Neural progenitor cell (in vitro differentiated cells): ENCODE measurements at regions not wholly inside any gene's neighbourhood (a gene's known extent, or its start where the extent isn't known, plus 50 kb on each side); places are given as distances from the start of the nearest gene placed in this dataset.

ENCODE experiments used
- DNase-seq: peaks from one replicate; pipeline ENCODE4 v3.0.0-alpha.2; 2016; ENCODE audit warnings: low spot score
- H2AFZ ChIP-seq: fragments of 200-600 bp; sonication (generic); replicated peaks from 2 replicates; pipeline ENCODE4 v1.6.1; 2016; ENCODE audit warnings: antibody characterized with exemption
- H3F3A ChIP-seq: fragments of 200-600 bp; sonication (generic); 2 replicates; pipeline ENCODE4 v1.6.1; 2016; ENCODE audit warnings: antibody characterized with exemption, low read depth
- H3K27ac ChIP-seq: fragments of 200-600 bp; sonication (generic); 2 replicates; pipeline ENCODE4 v1.5.1; 2016; ENCODE audit warnings: mild to moderate bottlenecking
- H3K27me3 ChIP-seq: fragments of 200-600 bp; sonication (generic); 2 replicates; pipeline ENCODE4 v1.6.1; 2016; ENCODE audit warnings: mild to moderate bottlenecking, moderate library complexity
- H3K36me3 ChIP-seq: fragments of 200-600 bp; sonication (generic); 2 replicates; pipeline ENCODE4 v1.5.1; 2016
- H3K4me1 ChIP-seq: fragments of 200-600 bp; sonication (generic); 2 replicates; pipeline ENCODE4 v1.6.1; 2016; ENCODE audit warnings: mixed run types
- H3K4me2 ChIP-seq: fragments of 200-600 bp; sonication (generic); 2 replicates; pipeline ENCODE4 v1.6.1; 2016
- H3K4me3 ChIP-seq: fragments of 200-600 bp; sonication (generic); 2 replicates; pipeline ENCODE4 v1.5.1; 2016
- H3K79me2 ChIP-seq: fragments of 200-600 bp; sonication (generic); 2 replicates; pipeline ENCODE4 v1.6.1; 2016; ENCODE audit warnings: low read depth
- H3K9ac ChIP-seq: fragments of 200-600 bp; sonication (generic); 2 replicates; pipeline ENCODE4 v1.6.1; 2016
- H3K9me3 ChIP-seq: fragments of 200-600 bp; sonication (generic); 2 replicates; pipeline ENCODE4 v1.5.1; 2016; ENCODE audit warnings: low read depth
- H4K20me1 ChIP-seq: fragments of 200-600 bp; sonication (generic); 2 replicates; pipeline ENCODE4 v1.6.1; 2016; ENCODE audit warnings: low read depth
- H3K27ac Mint-ChIP-seq: 3 replicates; pipeline ENCODE4 v1.8.0; 2021; ENCODE audit warnings: mixed read lengths
- H3K27me3 Mint-ChIP-seq: 2 replicates; pipeline ENCODE4 v1.8.0; 2022; ENCODE audit warnings: low read depth, mild to moderate bottlenecking, inconsistent platforms, moderate library complexity, mixed read lengths; ENCODE audit not compliant: insufficient read depth
- H3K36me3 Mint-ChIP-seq: 3 replicates; pipeline ENCODE4 v1.8.0; 2021; ENCODE audit warnings: mixed read lengths
- H3K4me1 Mint-ChIP-seq: 3 replicates; pipeline ENCODE4 v1.8.0; 2021; ENCODE audit warnings: mixed read lengths
- H3K4me3 Mint-ChIP-seq: 3 replicates; pipeline ENCODE4 v1.8.0; 2021; ENCODE audit warnings: mild to moderate bottlenecking, moderate library complexity, mixed read lengths
- H3K9me3 Mint-ChIP-seq: 3 replicates; pipeline ENCODE4 v1.8.0; 2020; ENCODE audit warnings: mixed read lengths
- EZH2 ChIP-seq: fragments of 200-600 bp; sonication (generic); IDR thresholded peaks from 2 replicates; pipeline ENCODE4 v1.6.1; 2017; ENCODE audit warnings: antibody characterized with exemption, mild to moderate bottlenecking, moderate library complexity
- EZH2phosphoT487 ChIP-seq: fragments of 200-600 bp; sonication (generic); IDR thresholded peaks from 2 replicates; pipeline ENCODE4 v1.6.1; 2017; ENCODE audit warnings: antibody characterized with exemption
- TF ChIP-seq, protein P1 (sequence below): fragments of 200-600 bp; sonication (generic); IDR thresholded peaks from 2 replicates; pipeline ENCODE4 v1.5.1; 2017; ENCODE audit warnings: antibody characterized with exemption, mild to moderate bottlenecking

DNA sequence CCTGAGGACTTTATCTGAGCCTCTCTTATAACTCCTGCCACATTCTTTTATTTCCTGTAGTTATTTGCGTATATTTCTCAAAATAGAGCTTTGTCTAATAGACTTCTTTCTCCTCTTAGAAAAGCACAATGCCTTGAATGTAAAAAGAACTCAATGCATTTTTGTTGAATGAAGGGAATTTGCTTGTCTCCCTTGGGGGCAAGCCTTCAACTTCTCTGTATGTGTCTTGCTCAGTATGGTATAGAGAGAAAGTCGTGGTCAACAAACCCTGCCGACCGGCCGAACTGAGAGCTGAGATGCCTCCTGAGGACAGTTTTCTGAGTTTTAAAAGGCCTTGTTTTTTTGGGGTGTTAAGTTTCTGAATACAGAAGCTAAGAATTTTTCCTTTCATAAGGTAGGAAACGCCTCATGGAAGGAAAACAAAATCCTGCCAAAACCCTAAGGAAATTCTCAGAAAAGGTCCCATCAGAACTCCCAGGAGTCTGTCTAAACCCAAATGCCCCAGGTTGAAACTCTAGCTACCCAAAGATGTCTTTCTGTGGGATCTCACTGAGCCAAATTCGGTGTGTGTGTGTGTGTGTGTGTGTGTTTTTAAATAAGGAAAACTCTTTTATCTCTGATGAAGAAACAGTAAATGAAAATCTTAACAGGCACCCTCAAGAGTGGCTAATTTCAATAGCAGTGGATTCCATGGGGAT is 136.6 kb downstream of the C12orf75 start:
- no peak overlapping the region for H3K9ac ChIP-seq
- H3K4me1 Mint-ChIP-seq = peaks cover 22% of the 10 kb centered on the region
- peaks cover 11% of the 10 kb centered on the region for H3K4me1 ChIP-seq
- H3K4me3 ChIP-seq = no peak overlapping the region
- H3K27ac ChIP-seq = no peak overlapping the region
- H3F3A ChIP-seq = peaks cover 12% of the 10 kb centered on the region
- no peaks in the 10 kb centered on the region for H3K9me3 Mint-ChIP-seq
- peak; percentile 7 for DNase-seq
- H3K27me3 ChIP-seq = no peaks in the 10 kb centered on the region
- no peak overlapping the region for H3K4me3 Mint-ChIP-seq
- peaks cover 2% of the 10 kb centered on the region for H3K27me3 Mint-ChIP-seq
- peak overlapping the region; percentile 32 for H2AFZ ChIP-seq
- H3K36me3 ChIP-seq = no peaks in the 10 kb centered on the region
- H3K36me3 Mint-ChIP-seq = no peaks in the 10 kb centered on the region
- H4K20me1 ChIP-seq = no peaks in the 10 kb centered on the region
- H3K27ac Mint-ChIP-seq = no peak overlapping the region
- TF ChIP-seq EZH2phosphoT487 (no peak), EZH2 (no peak)
- TF ChIP-seq, protein P1, sequence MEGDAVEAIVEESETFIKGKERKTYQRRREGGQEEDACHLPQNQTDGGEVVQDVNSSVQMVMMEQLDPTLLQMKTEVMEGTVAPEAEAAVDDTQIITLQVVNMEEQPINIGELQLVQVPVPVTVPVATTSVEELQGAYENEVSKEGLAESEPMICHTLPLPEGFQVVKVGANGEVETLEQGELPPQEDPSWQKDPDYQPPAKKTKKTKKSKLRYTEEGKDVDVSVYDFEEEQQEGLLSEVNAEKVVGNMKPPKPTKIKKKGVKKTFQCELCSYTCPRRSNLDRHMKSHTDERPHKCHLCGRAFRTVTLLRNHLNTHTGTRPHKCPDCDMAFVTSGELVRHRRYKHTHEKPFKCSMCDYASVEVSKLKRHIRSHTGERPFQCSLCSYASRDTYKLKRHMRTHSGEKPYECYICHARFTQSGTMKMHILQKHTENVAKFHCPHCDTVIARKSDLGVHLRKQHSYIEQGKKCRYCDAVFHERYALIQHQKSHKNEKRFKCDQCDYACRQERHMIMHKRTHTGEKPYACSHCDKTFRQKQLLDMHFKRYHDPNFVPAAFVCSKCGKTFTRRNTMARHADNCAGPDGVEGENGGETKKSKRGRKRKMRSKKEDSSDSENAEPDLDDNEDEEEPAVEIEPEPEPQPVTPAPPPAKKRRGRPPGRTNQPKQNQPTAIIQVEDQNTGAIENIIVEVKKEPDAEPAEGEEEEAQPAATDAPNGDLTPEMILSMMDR = no peak
- H3K79me2 ChIP-seq = no peaks in the 10 kb centered on the region
- H3K4me2 ChIP-seq = no peak overlapping the region
- no peaks in the 10 kb centered on the region for H3K9me3 ChIP-seq

DNA sequence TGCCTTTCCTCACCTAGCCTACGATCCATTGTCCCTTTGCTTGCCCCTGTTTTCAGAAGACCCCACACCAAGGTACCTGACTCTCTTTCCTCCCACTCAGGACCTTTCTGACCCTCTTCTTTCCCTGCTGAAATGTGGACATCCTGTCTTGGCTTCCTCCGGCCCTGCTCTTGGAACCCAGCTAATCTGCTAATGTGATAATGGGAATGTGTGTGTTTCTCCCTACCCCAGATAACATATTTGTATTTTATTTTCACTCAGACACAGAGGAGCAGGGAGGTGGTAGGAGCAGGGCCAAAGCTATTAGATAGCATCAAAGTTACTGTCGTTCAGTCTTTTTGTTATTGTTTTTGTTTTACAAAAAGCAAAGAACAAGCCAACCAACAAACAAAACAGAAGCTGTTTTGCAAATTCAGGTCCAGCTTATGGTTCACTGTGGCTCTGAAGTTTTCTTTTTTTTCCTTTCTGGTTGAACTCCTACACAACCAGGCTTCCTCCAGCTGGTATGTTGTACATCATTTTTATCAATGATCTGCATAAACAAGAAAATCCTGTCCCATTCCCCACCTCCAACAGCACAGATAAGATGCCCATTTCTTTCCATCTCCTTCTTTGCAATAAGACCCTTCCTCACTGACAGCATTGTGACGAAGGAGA is 137.3 kb downstream of the C12orf75 start:
- H3K27ac ChIP-seq = no peak overlapping the region
- no peaks in the 10 kb centered on the region for H3K36me3 ChIP-seq
- no peak overlapping the region for H3K4me3 Mint-ChIP-seq
- no peaks in the 10 kb centered on the region for H3K9me3 ChIP-seq
- H3K9ac ChIP-seq = no peak overlapping the region
- H3K4me1 Mint-ChIP-seq = peaks cover 22% of the 10 kb centered on the region
- H3K27me3 ChIP-seq = no peaks in the 10 kb centered on the region
- no peaks in the 10 kb centered on the region for H4K20me1 ChIP-seq
- peaks cover 12% of the 10 kb centered on the region for H3F3A ChIP-seq
- no peak overlapping the region for H2AFZ ChIP-seq
- H3K4me1 ChIP-seq = peaks cover 11% of the 10 kb centered on the region
- H3K4me3 ChIP-seq = no peak overlapping the region
- no peaks in the 10 kb centered on the region for H3K36me3 Mint-ChIP-seq
- no peaks in the 10 kb centered on the region for H3K9me3 Mint-ChIP-seq
- no peak for TF ChIP-seq EZH2phosphoT487
- TF ChIP-seq, protein P1 = no peak
- no peak for TF ChIP-seq EZH2
- no peaks in the 10 kb centered on the region for H3K27me3 Mint-ChIP-seq
- no peaks in the 10 kb centered on the region for H3K79me2 ChIP-seq
- DNase-seq = no peak
- no peak overlapping the region for H3K27ac Mint-ChIP-seq
- H3K4me2 ChIP-seq = no peak overlapping the region

DNA sequence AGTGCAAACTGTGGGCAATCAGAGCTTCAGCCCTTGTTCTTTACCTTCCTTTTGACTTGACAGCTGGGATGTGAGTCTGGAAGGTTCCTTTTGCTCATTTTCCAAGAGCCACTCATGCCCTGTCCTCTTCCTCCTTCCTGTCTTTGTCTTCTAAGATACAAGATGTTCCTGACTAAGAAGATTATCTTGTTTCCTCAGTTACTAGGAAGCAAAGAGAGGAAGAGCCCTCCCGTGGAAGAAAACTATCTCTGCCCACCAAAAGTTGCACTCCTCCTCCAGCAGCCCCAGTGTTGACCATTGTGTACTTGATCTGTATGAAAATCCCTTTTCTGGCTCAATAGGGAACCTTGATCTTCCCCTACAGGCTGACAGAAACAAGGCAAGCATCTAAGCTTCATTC is 138.0 kb downstream of the C12orf75 start:
- Histone ChIP-seq H3K9me3 (no peaks in the 10 kb centered on the region), H3K36me3 (no peaks in the 10 kb centered on the region), H3K4me2 (no peak overlapping the region), H4K20me1 (no peaks in the 10 kb centered on the region), H3K79me2 (no peaks in the 10 kb centered on the region), H3K27me3 (no peaks in the 10 kb centered on the region), H3K4me1 (peaks cover 11% of the 10 kb centered on the region), H3K9ac (no peak overlapping the region), H3K4me3 (no peak overlapping the region), H3K27ac (no peak overlapping the region), H3F3A (peaks cover 12% of the 10 kb centered on the region), H2AFZ (no peak overlapping the region)
- H3K27ac Mint-ChIP-seq = no peak overlapping the region
- H3K27me3 Mint-ChIP-seq = peaks cover 2% of the 10 kb centered on the region
- no peak for TF ChIP-seq EZH2
- no peak for TF ChIP-seq EZH2phosphoT487
- TF ChIP-seq, protein P1 = no peak
- DNase-seq = no peak
- no peak overlapping the region for H3K4me3 Mint-ChIP-seq
- peaks cover 22% of the 10 kb centered on the region for H3K4me1 Mint-ChIP-seq
- H3K9me3 Mint-ChIP-seq = no peaks in the 10 kb centered on the region
- H3K36me3 Mint-ChIP-seq = no peaks in the 10 kb centered on the region
